GM19328 (cell line): ENCODE measurements at regions not wholly inside any gene's neighbourhood (a gene's known extent, or its start where the extent isn't known, plus 50 kb on each side); places are given as distances from the start of the nearest gene placed in this dataset.
"Not testable (repeated sequence)": the region's sequence is repeated elsewhere in the genome, so short reads cannot be mapped to it uniquely, and the experiment has no call there.

Source experiments
- ATAC-seq: cut with Tn5 transposase; IDR thresholded peaks from one replicate; pipeline ENCODE4 v1.9.1; 2021; ENCODE audit warnings: mild to moderate bottlenecking, moderate library complexity; ENCODE audit not compliant: unreplicated experiment

GRCh38 chr15:32536507-32537172 is 56.6 kb upstream of the GOLGA8N start:
- peak; percentile 85 for ATAC-seq

GRCh38 chr15:32536057-32536493 is 57.2 kb upstream of the GOLGA8N start:
- peak; percentile 31 for ATAC-seq

- ATAC-seq = not testable (repeated sequence)
These were observed 57.9 kb upstream of the GOLGA8N start for GRCh38 chr15:32535150-32535898.

GRCh38 chr15:32522900-32523299 is 67.5 kb upstream of the GOLGA8O start:
- not testable (repeated sequence) for ATAC-seq

- ATAC-seq = not testable (repeated sequence)
These were observed 67.0 kb upstream of the GOLGA8O start for GRCh38 chr15:32522421-32522820.

GRCh38 chr15:32518976-32519375 is 63.5 kb upstream of the GOLGA8O start:
- ATAC-seq = not testable (repeated sequence)

- not testable (repeated sequence) for ATAC-seq
These were observed 62.6 kb upstream of the GOLGA8O start for GRCh38 chr15:32518013-32518412.

GRCh38 chr15:32516954-32517353 is 61.5 kb upstream of the GOLGA8O start:
- ATAC-seq = not testable (repeated sequence)

- not testable (repeated sequence) for ATAC-seq
These were observed 57.9 kb upstream of the GOLGA8O start for GRCh38 chr15:32513378-32513777.

GRCh38 chr15:32510027-32510426 is 54.6 kb upstream of the GOLGA8O start:
- ATAC-seq = not testable (repeated sequence)

- not testable (repeated sequence) for ATAC-seq
These were observed 52.6 kb upstream of the GOLGA8O start for GRCh38 chr15:32508081-32508480.

- ATAC-seq = not testable (repeated sequence)
These were observed 51.4 kb upstream of the GOLGA8O start for GRCh38 chr15:32506787-32507186.

- not testable (repeated sequence) for ATAC-seq
These were observed 50.2 kb upstream of the GOLGA8O start for GRCh38 chr15:32505633-32506032.
